ENCODE measurements at regions not wholly inside any gene's neighbourhood (a gene's known extent, or its start where the extent isn't known, plus 50 kb on each side); places are given as distances from the start of the nearest gene placed in this dataset.

DNA sequence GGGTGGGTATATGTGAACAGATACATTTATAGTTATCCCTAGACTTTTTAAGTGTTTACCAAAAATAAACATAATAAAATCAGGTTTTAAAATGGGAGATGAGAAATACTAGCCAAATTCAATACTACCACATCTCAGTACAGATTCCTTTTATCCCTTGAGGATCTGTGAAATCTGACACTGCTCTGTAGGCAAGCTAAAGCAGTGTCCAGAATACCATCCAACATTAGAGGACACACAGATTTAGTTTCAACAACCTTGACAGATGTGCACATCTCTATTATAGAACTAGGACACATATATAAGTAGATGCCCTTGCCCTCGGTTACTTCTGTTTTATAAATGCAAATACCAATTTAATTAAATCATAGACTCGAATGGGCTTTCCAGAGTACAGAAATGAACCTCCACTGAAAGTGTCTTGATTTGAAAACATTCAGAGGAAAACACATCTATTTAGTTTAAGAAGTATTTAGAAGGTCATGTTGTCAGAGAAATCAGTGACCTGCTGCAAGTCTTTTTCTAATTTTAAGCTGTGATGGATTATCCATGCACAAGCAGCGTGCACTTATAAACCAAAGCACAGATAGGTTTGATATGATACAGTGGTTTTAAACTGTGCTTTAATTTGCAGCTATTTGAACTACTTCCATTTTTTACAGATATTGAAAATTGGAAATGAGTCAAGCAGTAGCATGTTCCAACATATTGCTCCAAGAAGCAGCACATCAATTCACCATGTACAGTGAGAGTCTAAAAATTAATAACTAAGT is 156.3 kb upstream of the EPHA7 start:
- TF ChIP-seq POLR2AphosphoS5 (IDR thresholded peaks at IDR 0.05; ENCODE audit: low read depth, low read length) = no peak
- TF ChIP-seq, protein P1, sequence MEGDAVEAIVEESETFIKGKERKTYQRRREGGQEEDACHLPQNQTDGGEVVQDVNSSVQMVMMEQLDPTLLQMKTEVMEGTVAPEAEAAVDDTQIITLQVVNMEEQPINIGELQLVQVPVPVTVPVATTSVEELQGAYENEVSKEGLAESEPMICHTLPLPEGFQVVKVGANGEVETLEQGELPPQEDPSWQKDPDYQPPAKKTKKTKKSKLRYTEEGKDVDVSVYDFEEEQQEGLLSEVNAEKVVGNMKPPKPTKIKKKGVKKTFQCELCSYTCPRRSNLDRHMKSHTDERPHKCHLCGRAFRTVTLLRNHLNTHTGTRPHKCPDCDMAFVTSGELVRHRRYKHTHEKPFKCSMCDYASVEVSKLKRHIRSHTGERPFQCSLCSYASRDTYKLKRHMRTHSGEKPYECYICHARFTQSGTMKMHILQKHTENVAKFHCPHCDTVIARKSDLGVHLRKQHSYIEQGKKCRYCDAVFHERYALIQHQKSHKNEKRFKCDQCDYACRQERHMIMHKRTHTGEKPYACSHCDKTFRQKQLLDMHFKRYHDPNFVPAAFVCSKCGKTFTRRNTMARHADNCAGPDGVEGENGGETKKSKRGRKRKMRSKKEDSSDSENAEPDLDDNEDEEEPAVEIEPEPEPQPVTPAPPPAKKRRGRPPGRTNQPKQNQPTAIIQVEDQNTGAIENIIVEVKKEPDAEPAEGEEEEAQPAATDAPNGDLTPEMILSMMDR (IDR thresholded peaks at IDR 0.05) = no peak
- TF ChIP-seq, protein P2, sequence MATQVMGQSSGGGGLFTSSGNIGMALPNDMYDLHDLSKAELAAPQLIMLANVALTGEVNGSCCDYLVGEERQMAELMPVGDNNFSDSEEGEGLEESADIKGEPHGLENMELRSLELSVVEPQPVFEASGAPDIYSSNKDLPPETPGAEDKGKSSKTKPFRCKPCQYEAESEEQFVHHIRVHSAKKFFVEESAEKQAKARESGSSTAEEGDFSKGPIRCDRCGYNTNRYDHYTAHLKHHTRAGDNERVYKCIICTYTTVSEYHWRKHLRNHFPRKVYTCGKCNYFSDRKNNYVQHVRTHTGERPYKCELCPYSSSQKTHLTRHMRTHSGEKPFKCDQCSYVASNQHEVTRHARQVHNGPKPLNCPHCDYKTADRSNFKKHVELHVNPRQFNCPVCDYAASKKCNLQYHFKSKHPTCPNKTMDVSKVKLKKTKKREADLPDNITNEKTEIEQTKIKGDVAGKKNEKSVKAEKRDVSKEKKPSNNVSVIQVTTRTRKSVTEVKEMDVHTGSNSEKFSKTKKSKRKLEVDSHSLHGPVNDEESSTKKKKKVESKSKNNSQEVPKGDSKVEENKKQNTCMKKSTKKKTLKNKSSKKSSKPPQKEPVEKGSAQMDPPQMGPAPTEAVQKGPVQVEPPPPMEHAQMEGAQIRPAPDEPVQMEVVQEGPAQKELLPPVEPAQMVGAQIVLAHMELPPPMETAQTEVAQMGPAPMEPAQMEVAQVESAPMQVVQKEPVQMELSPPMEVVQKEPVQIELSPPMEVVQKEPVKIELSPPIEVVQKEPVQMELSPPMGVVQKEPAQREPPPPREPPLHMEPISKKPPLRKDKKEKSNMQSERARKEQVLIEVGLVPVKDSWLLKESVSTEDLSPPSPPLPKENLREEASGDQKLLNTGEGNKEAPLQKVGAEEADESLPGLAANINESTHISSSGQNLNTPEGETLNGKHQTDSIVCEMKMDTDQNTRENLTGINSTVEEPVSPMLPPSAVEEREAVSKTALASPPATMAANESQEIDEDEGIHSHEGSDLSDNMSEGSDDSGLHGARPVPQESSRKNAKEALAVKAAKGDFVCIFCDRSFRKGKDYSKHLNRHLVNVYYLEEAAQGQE (IDR thresholded peaks at IDR 0.05; ENCODE audit: insufficient read depth in 1 of 2, low read depth in 2 of 2, low read length in 1 of 2) = no peak
